ENCODE measurements at regions not wholly inside any gene's neighbourhood (a gene's known extent, or its start where the extent isn't known, plus 50 kb on each side); places are given as distances from the start of the nearest gene placed in this dataset.
"Not testable (repeated sequence)": the region's sequence is repeated elsewhere in the genome, so short reads cannot be mapped to it uniquely, and the experiment has no call there.

DNA sequence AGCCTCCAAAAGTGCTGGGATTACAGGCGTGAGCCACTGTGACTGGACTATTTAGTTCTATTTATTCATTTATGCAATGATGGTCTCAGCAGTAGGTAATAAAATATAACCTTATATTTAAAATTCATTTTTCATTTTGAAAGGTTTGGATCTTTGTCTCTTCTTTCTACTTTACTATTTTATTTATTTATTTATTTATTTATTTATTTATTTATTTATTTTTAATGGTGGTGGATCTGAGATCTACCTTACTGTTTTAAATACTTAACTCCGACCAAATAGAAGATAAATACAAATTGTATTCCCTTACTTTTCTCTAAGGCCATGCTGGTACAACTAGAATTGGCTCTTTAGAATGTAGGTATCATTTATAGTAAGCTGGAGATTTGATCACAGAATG, 159.9 kb upstream of the NBPF19 start:
- RAD21 ChIA-PET (ENCODE audit: unreplicated experiment); DNase-seq (ENCODE audit: low read depth, low spot score); H3K27me3 ChIP-seq (replicated peaks in 1 of 2; ENCODE audit: control insufficient read depth in 2 of 2, insufficient read depth in 2 of 2, low read length in 1 of 2); H4K20me1 ChIP-seq (ENCODE audit: control insufficient read depth, insufficient read depth); H3K4me3 ChIP-seq; FAIRE-seq; H2AFZ ChIP-seq (ENCODE audit: control insufficient read depth, low read depth, low read length); H3K4me1 ChIP-seq (ENCODE audit: control insufficient read depth, insufficient read depth, low read length); H3K36me3 ChIP-seq (ENCODE audit: control insufficient read depth in 2 of 2, insufficient read depth in 2 of 2, low read length in 1 of 2); H3K4me2 ChIP-seq (ENCODE audit: control insufficient read depth, insufficient read depth); SMC1A ChIA-PET (ENCODE audit: uncharacterized antibody, unreplicated experiment); BruUV-seq (replicated peaks); H3K9me3 ChIP-seq (replicated peaks; ENCODE audit: control insufficient read depth, insufficient read depth, low read length); H3K79me2 ChIP-seq (ENCODE audit: control insufficient read depth, insufficient read depth, low read length); ATAC-seq; intact Hi-C loops (cut with micrococcal nuclease; ENCODE audit: unreplicated experiment); in situ Hi-C loops (cut with MboI); H3K27ac ChIP-seq (ENCODE audit: control insufficient read depth, insufficient read depth); POLR2A ChIA-PET; CTCF ChIA-PET; H3K9ac ChIP-seq (ENCODE audit: control insufficient read depth, insufficient read depth, low read length): not testable (repeated sequence)
- 89% methylated on average over 1 of the region's 2 CpGs for WGBS (ENCODE audit: insufficient coverage, insufficient replicate concordance, low lambda C conversion rate, missing lambda C conversion rate)

- RAD21 ChIA-PET (ENCODE audit: unreplicated experiment); H2AFZ ChIP-seq (ENCODE audit: control insufficient read depth, low read depth, low read length); H4K20me1 ChIP-seq (ENCODE audit: control insufficient read depth, insufficient read depth); ATAC-seq; POLR2A ChIA-PET; H3K4me3 ChIP-seq; in situ Hi-C loops (cut with MboI); H3K4me1 ChIP-seq (ENCODE audit: control insufficient read depth, insufficient read depth, low read length); BruUV-seq (replicated peaks); H3K27me3 ChIP-seq (replicated peaks in 1 of 2; ENCODE audit: control insufficient read depth in 2 of 2, insufficient read depth in 2 of 2, low read length in 1 of 2); H3K9me3 ChIP-seq (replicated peaks; ENCODE audit: control insufficient read depth, insufficient read depth, low read length); SMC1A ChIA-PET (ENCODE audit: uncharacterized antibody, unreplicated experiment); H3K9ac ChIP-seq (ENCODE audit: control insufficient read depth, insufficient read depth, low read length); FAIRE-seq; H3K36me3 ChIP-seq (ENCODE audit: control insufficient read depth in 2 of 2, insufficient read depth in 2 of 2, low read length in 1 of 2); H3K27ac ChIP-seq (ENCODE audit: control insufficient read depth, insufficient read depth); H3K4me2 ChIP-seq (ENCODE audit: control insufficient read depth, insufficient read depth); intact Hi-C loops (cut with micrococcal nuclease; ENCODE audit: unreplicated experiment); DNase-seq (ENCODE audit: low read depth, low spot score); CTCF ChIA-PET; H3K79me2 ChIP-seq (ENCODE audit: control insufficient read depth, insufficient read depth, low read length): not testable (repeated sequence)
- no CpG with 5 or more reads among the region's 48 CpGs for WGBS (ENCODE audit: insufficient coverage, insufficient replicate concordance, low lambda C conversion rate, missing lambda C conversion rate)
Observed at GRCh38 chr1:149320971-149321731, 153.7 kb upstream of the NBPF19 start.

DNA sequence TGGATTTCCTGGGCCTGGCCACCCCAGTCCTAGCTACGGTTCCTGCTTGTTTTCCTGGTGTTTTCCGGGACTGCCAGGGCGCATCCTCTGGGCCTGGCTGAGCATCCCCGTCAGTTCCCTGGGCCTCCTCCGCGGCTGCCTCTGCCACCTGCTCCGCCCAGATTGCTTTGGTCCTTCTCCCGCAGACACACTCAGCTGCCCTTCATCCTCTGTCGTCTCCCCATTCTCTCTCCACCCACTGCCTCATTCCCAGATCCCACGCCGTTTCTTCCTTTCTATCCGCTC, 153.2 kb upstream of the NBPF19 start:
- H3K4me3 ChIP-seq; H3K4me2 ChIP-seq (ENCODE audit: control insufficient read depth, insufficient read depth); SMC1A ChIA-PET (ENCODE audit: uncharacterized antibody, unreplicated experiment); H2AFZ ChIP-seq (ENCODE audit: control insufficient read depth, low read depth, low read length); CTCF ChIA-PET; H3K9me3 ChIP-seq (replicated peaks; ENCODE audit: control insufficient read depth, insufficient read depth, low read length); H3K4me1 ChIP-seq (ENCODE audit: control insufficient read depth, insufficient read depth, low read length); H3K27ac ChIP-seq (ENCODE audit: control insufficient read depth, insufficient read depth); BruUV-seq (replicated peaks); in situ Hi-C loops (cut with MboI); intact Hi-C loops (cut with micrococcal nuclease; ENCODE audit: unreplicated experiment); FAIRE-seq; H3K79me2 ChIP-seq (ENCODE audit: control insufficient read depth, insufficient read depth, low read length); H3K27me3 ChIP-seq (replicated peaks in 1 of 2; ENCODE audit: control insufficient read depth in 2 of 2, insufficient read depth in 2 of 2, low read length in 1 of 2); ATAC-seq; H3K36me3 ChIP-seq (ENCODE audit: control insufficient read depth in 2 of 2, insufficient read depth in 2 of 2, low read length in 1 of 2); H4K20me1 ChIP-seq (ENCODE audit: control insufficient read depth, insufficient read depth); H3K9ac ChIP-seq (ENCODE audit: control insufficient read depth, insufficient read depth, low read length); POLR2A ChIA-PET; RAD21 ChIA-PET (ENCODE audit: unreplicated experiment); DNase-seq (ENCODE audit: low read depth, low spot score): not testable (repeated sequence)
- no CpG with 5 or more reads among the region's 12 CpGs for WGBS (ENCODE audit: insufficient coverage, insufficient replicate concordance, low lambda C conversion rate, missing lambda C conversion rate)

DNA sequence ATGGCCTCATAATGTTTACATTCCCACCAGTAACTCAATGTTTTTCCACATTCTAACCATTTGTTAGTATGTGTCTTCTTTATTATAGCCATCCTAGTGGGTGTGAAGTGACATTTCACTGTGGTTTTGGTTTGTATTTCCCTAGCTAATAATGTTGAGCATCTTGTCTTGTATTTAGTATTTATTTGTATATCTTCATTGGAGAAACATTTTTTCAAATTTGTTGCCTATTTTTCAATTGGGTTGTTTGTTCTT, 144.8 kb upstream of the NBPF19 start:
- H3K9ac ChIP-seq (ENCODE audit: control insufficient read depth, insufficient read depth, low read length); H3K27ac ChIP-seq (ENCODE audit: control insufficient read depth, insufficient read depth); H4K20me1 ChIP-seq (ENCODE audit: control insufficient read depth, insufficient read depth); FAIRE-seq; H3K36me3 ChIP-seq (ENCODE audit: control insufficient read depth in 2 of 2, insufficient read depth in 2 of 2, low read length in 1 of 2); H3K27me3 ChIP-seq (replicated peaks in 1 of 2; ENCODE audit: control insufficient read depth in 2 of 2, insufficient read depth in 2 of 2, low read length in 1 of 2); H3K9me3 ChIP-seq (replicated peaks; ENCODE audit: control insufficient read depth, insufficient read depth, low read length); POLR2A ChIA-PET; ATAC-seq; in situ Hi-C loops (cut with MboI); H3K4me1 ChIP-seq (ENCODE audit: control insufficient read depth, insufficient read depth, low read length); DNase-seq (ENCODE audit: low read depth, low spot score); intact Hi-C loops (cut with micrococcal nuclease; ENCODE audit: unreplicated experiment); CTCF ChIA-PET; H3K4me3 ChIP-seq; SMC1A ChIA-PET (ENCODE audit: uncharacterized antibody, unreplicated experiment); RAD21 ChIA-PET (ENCODE audit: unreplicated experiment); H2AFZ ChIP-seq (ENCODE audit: control insufficient read depth, low read depth, low read length); H3K79me2 ChIP-seq (ENCODE audit: control insufficient read depth, insufficient read depth, low read length); H3K4me2 ChIP-seq (ENCODE audit: control insufficient read depth, insufficient read depth); BruUV-seq (replicated peaks): not testable (repeated sequence)

Measured in GM12878 (cell line).